Ovary (tissue), 7 donors: ENCODE measurements at regions not wholly inside any gene's neighbourhood (a gene's known extent, or its start where the extent isn't known, plus 50 kb on each side); places are given as distances from the start of the nearest gene placed in this dataset.

Experiments
- DNase-seq, 5 donors: peaks; one replicate each; pipeline ENCODE4 v3.0.0-alpha.2; 2019 to 2020
- H3K27ac ChIP-seq, 2 donors: fragments of 200-600 bp; one replicate each; pipeline versions ENCODE4 v1.5.1 to v1.8.0; 2019 to 2022
- H3K27me3 ChIP-seq: fragments of 200-600 bp; one replicate; pipeline ENCODE4 v1.8.0; 2022
- H3K36me3 ChIP-seq: fragments of 200-600 bp; sonication (generic); one replicate; pipeline ENCODE4 v1.5.1; 2019
- H3K4me1 ChIP-seq: one replicate; pipeline ENCODE4 v1.8.1; 2013; ENCODE audit warnings: mild to moderate bottlenecking, moderate library complexity; ENCODE audit not compliant: insufficient read depth
- H3K4me3 ChIP-seq: fragments of 200-600 bp; sonication (generic); one replicate; pipeline ENCODE4 v1.5.1; 2017
- H3K9me3 ChIP-seq, 2 donors: fragments of 200-600 bp in 1 of 2; sonication (generic) in 1 of 2; one replicate each; pipeline versions ENCODE4 v1.5.1 to v1.8.1; 2013 to 2019; ENCODE audit warnings: mild to moderate bottlenecking in 1 of 2, moderate library complexity in 1 of 2
- CTCF ChIP-seq, 3 donors: fragments of 450-650 bp in 2 of 3; fragments of 200-600 bp in 1 of 3; IDR thresholded peaks; one replicate each; pipeline versions ENCODE4 v1.5.1 to v1.8.0; 2016 to 2022; ENCODE audit warnings: antibody characterized with exemption in 3 of 3, mild to moderate bottlenecking in 1 of 3
- EP300 ChIP-seq: sonication (generic); formaldehyde crosslinking; IDR thresholded peaks from one replicate; pipeline ENCODE4 v1.6.1; 2017; ENCODE audit warnings: antibody characterized with exemption
- POLR2A ChIP-seq: fragments of 450-650 bp; IDR thresholded peaks from one replicate; pipeline ENCODE4 v1.6.1; 2017; ENCODE audit warnings: antibody characterized with exemption, mild to moderate bottlenecking, moderate library complexity
- WGBS, 3 donors: extraction: QIAGEN DNeasy Blood & Tissue Kit in 1 of 3; methylation state at CpG; one replicate each; pipeline versions ENCODE4 v1.1.5 to v1.1.7; 2013 to 2017; 5-methylcytosine and 5-hydroxymethylcytosine counted together
- intact Hi-C, 4 donors: fragments of 100-400 bp; cut with DNase I; formaldehyde crosslinking; loops; one replicate each; pipeline versions ENCODE4 v1.11.0 to v1.15.1; 2022 to 2023
- donor health status: DM: no; HTN: no; CAD: no; lungs with moderate emphysema.
- donor health status: DM: no; HTN: no; CAD: no.
- donor health status: Bipolar disorder and iron deficiency.
- donor health status: DM: no; HTN: no; CAD: no.
- donor health status: DM: yes; HTN: yes; CAD: no.

GRCh38 chr7:110519851-110520250 is 571.1 kb upstream of the LRRN3 start:
- TF ChIP-seq CTCF (IDR thresholded peaks at IDR 0.05): no peak
- no peak for TF ChIP-seq EP300
- TF ChIP-seq POLR2A: no peak
- Histone ChIP-seq H3K36me3 (no peaks in the 10 kb centered on the region), H3K9me3 (no peaks in the 10 kb centered on the region), H3K27me3 (no peaks in the 10 kb centered on the region), H3K4me1 (no peaks in the 10 kb centered on the region), H3K4me3 (no peak overlapping the region), H3K27ac (no peak overlapping the region)
- DNase-seq: no peak
- intact Hi-C loops: no loop called here
- 88 to 97% (median 97%) methylated on average over 7 to 8 of the region's 8 CpGs for WGBS, 3 donors

GRCh38 chr7:110521357-110521911 is 569.5 kb upstream of the LRRN3 start:
- 55 to 69% (median 56%) methylated on average over 8 of the region's 8 CpGs for WGBS, 3 donors
- no peaks in the 10 kb centered on the region for H3K9me3 ChIP-seq
- DNase-seq: no peak
- H3K4me1 ChIP-seq: no peaks in the 10 kb centered on the region
- TF ChIP-seq EP300: no peak
- TF ChIP-seq CTCF (IDR thresholded peaks at IDR 0.05): no peak
- TF ChIP-seq POLR2A: no peak
- no peaks in the 10 kb centered on the region for H3K36me3 ChIP-seq
- H3K27ac ChIP-seq: no peak overlapping the region
- no peak overlapping the region for H3K4me3 ChIP-seq
- intact Hi-C loops: no loop called here
- H3K27me3 ChIP-seq: no peaks in the 10 kb centered on the region

GRCh38 chr7:110522061-110522760 is 568.7 kb upstream of the LRRN3 start:
- WGBS, 3 donors: 77 to 81% (median 79%) methylated on average over 5 of the region's 5 CpGs
- Histone ChIP-seq H3K27me3 (no peaks in the 10 kb centered on the region), H3K4me1 (no peaks in the 10 kb centered on the region), H3K36me3 (no peaks in the 10 kb centered on the region), H3K4me3 (no peak overlapping the region), H3K9me3 (no peaks in the 10 kb centered on the region), H3K27ac (no peak overlapping the region)
- no peak for TF ChIP-seq CTCF (IDR thresholded peaks at IDR 0.05)
- TF ChIP-seq EP300: no peak
- TF ChIP-seq POLR2A: no peak
- intact Hi-C loops: no loop called here
- no peak for DNase-seq

GRCh38 chr7:110522761-110523200 is 568.1 kb upstream of the LRRN3 start:
- TF ChIP-seq CTCF (IDR thresholded peaks at IDR 0.05): no peak
- TF ChIP-seq POLR2A: no peak
- no peak for TF ChIP-seq EP300
- Histone ChIP-seq H3K27ac (no peak overlapping the region), H3K4me1 (no peaks in the 10 kb centered on the region), H3K9me3 (no peaks in the 10 kb centered on the region), H3K4me3 (no peak overlapping the region), H3K36me3 (no peaks in the 10 kb centered on the region), H3K27me3 (no peaks in the 10 kb centered on the region)
- no peak for DNase-seq
- WGBS, 3 donors: 40 to 53% (median 41%) methylated on average over 3 of the region's 3 CpGs
- intact Hi-C loops: no loop called here
